ENCODE measurements at regions not wholly inside any gene's neighbourhood (a gene's known extent, or its start where the extent isn't known, plus 50 kb on each side); places are given as distances from the start of the nearest gene placed in this dataset.

DNA sequence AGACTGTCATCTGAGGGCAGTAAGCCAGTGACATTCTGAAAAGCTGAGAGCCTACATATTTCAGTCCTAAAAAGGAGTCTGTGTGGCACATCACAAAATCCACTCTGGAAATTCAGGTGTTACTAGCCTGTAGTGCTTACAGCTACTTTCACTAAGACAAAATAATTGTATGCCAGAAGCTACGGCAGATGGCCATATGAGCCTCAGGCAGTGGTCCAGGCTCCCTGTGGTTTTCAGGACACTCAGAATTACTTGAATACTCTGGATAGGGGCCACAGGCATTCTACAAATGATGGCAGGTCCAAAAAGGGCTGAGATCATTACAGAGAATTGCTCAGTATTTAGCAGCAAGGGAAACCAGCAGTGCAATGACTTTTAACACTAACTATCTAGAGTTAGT lies 527.1 kb downstream of the MRPL39 start:
- no peak for TF ChIP-seq POLR2A (IDR thresholded peaks at IDR 0.05)
- TF ChIP-seq, protein P1, sequence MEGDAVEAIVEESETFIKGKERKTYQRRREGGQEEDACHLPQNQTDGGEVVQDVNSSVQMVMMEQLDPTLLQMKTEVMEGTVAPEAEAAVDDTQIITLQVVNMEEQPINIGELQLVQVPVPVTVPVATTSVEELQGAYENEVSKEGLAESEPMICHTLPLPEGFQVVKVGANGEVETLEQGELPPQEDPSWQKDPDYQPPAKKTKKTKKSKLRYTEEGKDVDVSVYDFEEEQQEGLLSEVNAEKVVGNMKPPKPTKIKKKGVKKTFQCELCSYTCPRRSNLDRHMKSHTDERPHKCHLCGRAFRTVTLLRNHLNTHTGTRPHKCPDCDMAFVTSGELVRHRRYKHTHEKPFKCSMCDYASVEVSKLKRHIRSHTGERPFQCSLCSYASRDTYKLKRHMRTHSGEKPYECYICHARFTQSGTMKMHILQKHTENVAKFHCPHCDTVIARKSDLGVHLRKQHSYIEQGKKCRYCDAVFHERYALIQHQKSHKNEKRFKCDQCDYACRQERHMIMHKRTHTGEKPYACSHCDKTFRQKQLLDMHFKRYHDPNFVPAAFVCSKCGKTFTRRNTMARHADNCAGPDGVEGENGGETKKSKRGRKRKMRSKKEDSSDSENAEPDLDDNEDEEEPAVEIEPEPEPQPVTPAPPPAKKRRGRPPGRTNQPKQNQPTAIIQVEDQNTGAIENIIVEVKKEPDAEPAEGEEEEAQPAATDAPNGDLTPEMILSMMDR (IDR thresholded peaks at IDR 0.05): no peak

Measured in body of pancreas (tissue), 4 donors.